ENCODE measurements at regions not wholly inside any gene's neighbourhood (a gene's known extent, or its start where the extent isn't known, plus 50 kb on each side); places are given as distances from the start of the nearest gene placed in this dataset.

GRCh38 chr2:5315041-5315440 is 377.1 kb upstream of the SOX11 start:
- DNase-seq (no peak), ATAC-seq (no peak)
- no peak for TF ChIP-seq CTCF (IDR thresholded peaks at IDR 0.05)

GRCh38 chr2:5315512-5315911 is 376.7 kb upstream of the SOX11 start:
- no peak overlapping the region for H3K27ac ChIP-seq
- no peaks in the 10 kb centered on the region for H3K4me1 ChIP-seq
- ATAC-seq (no peak), DNase-seq (no peak)
- intact Hi-C loops (cut with DNase I) = no loop called here
- TF ChIP-seq CTCF (IDR thresholded peaks at IDR 0.05) = no peak
- no peaks in the 10 kb centered on the region for H3K9me3 ChIP-seq
- H3K36me3 ChIP-seq = no peaks in the 10 kb centered on the region
- H3K27me3 ChIP-seq = no peaks in the 10 kb centered on the region
- H3K4me3 ChIP-seq = no peak overlapping the region

More at GRCh38 chr2:5315041-5315440, 377.1 kb upstream of the SOX11 start:
- Histone ChIP-seq H3K36me3 (no peaks in the 10 kb centered on the region), H3K27ac (no peak overlapping the region), H3K27me3 (no peaks in the 10 kb centered on the region), H3K4me1 (no peaks in the 10 kb centered on the region), H3K4me3 (no peak overlapping the region), H3K9me3 (no peaks in the 10 kb centered on the region)
- intact Hi-C loops (cut with DNase I) = no loop called here

GRCh38 chr2:5316001-5316490 is 376.1 kb upstream of the SOX11 start:
- Histone ChIP-seq H3K36me3 (no peaks in the 10 kb centered on the region), H3K27ac (no peak overlapping the region)

GRCh38 chr2:5319493-5319892 is 372.7 kb upstream of the SOX11 start:
- Histone ChIP-seq H3K9me3 (no peaks in the 10 kb centered on the region), H3K27me3 (no peaks in the 10 kb centered on the region), H3K4me3 (no peak overlapping the region), H3K36me3 (no peaks in the 10 kb centered on the region), H3K4me1 (no peaks in the 10 kb centered on the region), H3K27ac (no peak overlapping the region)
- no peak for DNase-seq
- TF ChIP-seq CTCF (IDR thresholded peaks at IDR 0.05) = no peak
- no peak for ATAC-seq
- intact Hi-C loops (cut with DNase I) = no loop called here

More at GRCh38 chr2:5316001-5316490, 376.1 kb upstream of the SOX11 start:
- no peaks in the 10 kb centered on the region for H3K4me1 ChIP-seq
- intact Hi-C loops (cut with DNase I) = no loop called here
- DNase-seq (no peak), ATAC-seq (no peak)
- no peaks in the 10 kb centered on the region for H3K9me3 ChIP-seq
- H3K27me3 ChIP-seq = no peaks in the 10 kb centered on the region
- no peak overlapping the region for H3K4me3 ChIP-seq
- TF ChIP-seq CTCF (IDR thresholded peaks at IDR 0.05) = no peak

GRCh38 chr2:5322396-5322795 is 369.8 kb upstream of the SOX11 start:
- ATAC-seq (no peak), DNase-seq (no peak)
- TF ChIP-seq CTCF (IDR thresholded peaks at IDR 0.05) = no peak
- Histone ChIP-seq H3K36me3 (no peaks in the 10 kb centered on the region), H3K4me3 (no peak overlapping the region), H3K27me3 (no peaks in the 10 kb centered on the region), H3K27ac (no peak overlapping the region), H3K4me1 (no peaks in the 10 kb centered on the region), H3K9me3 (no peaks in the 10 kb centered on the region)
- intact Hi-C loops (cut with DNase I) = no loop called here

- ATAC-seq = no peak
- no peak for DNase-seq
- Histone ChIP-seq H3K27ac (no peak overlapping the region), H3K4me1 (no peaks in the 10 kb centered on the region), H3K36me3 (no peaks in the 10 kb centered on the region), H3K9me3 (no peaks in the 10 kb centered on the region), H3K4me3 (no peak overlapping the region), H3K27me3 (no peaks in the 10 kb centered on the region)
- intact Hi-C loops (cut with DNase I) = no loop called here
- TF ChIP-seq CTCF (IDR thresholded peaks at IDR 0.05) = no peak
Measured at GRCh38 chr2:5325523-5325922, 366.7 kb upstream of the SOX11 start.

All from upper lobe of right lung (tissue), 1 donor.